Rectal smooth muscle tissue (tissue), 1 donor: ENCODE measurements at regions not wholly inside any gene's neighbourhood (a gene's known extent, or its start where the extent isn't known, plus 50 kb on each side); places are given as distances from the start of the nearest gene placed in this dataset.

Source experiments
- H3K27ac ChIP-seq: one replicate; pipeline ENCODE4 v1.7.0; 2013; ENCODE audit warnings: low read depth, low read length, inconsistent platforms
- H3K27me3 ChIP-seq: one replicate; pipeline ENCODE4 v1.7.0; 2013; ENCODE audit warnings: low read length; ENCODE audit not compliant: control insufficient read depth, insufficient read depth
- H3K36me3 ChIP-seq: one replicate; pipeline ENCODE4 v1.7.0; 2013; ENCODE audit warnings: low read length; ENCODE audit not compliant: control insufficient read depth, insufficient read depth
- H3K4me1 ChIP-seq: one replicate; pipeline ENCODE4 v1.7.0; 2013; ENCODE audit warnings: low read length; ENCODE audit not compliant: control insufficient read depth, insufficient read depth
- H3K4me3 ChIP-seq: one replicate; pipeline ENCODE4 v1.7.0; 2013; ENCODE audit warnings: low read length
- H3K9ac ChIP-seq: one replicate; pipeline ENCODE4 v1.7.0; 2013; ENCODE audit warnings: low read length

DNA sequence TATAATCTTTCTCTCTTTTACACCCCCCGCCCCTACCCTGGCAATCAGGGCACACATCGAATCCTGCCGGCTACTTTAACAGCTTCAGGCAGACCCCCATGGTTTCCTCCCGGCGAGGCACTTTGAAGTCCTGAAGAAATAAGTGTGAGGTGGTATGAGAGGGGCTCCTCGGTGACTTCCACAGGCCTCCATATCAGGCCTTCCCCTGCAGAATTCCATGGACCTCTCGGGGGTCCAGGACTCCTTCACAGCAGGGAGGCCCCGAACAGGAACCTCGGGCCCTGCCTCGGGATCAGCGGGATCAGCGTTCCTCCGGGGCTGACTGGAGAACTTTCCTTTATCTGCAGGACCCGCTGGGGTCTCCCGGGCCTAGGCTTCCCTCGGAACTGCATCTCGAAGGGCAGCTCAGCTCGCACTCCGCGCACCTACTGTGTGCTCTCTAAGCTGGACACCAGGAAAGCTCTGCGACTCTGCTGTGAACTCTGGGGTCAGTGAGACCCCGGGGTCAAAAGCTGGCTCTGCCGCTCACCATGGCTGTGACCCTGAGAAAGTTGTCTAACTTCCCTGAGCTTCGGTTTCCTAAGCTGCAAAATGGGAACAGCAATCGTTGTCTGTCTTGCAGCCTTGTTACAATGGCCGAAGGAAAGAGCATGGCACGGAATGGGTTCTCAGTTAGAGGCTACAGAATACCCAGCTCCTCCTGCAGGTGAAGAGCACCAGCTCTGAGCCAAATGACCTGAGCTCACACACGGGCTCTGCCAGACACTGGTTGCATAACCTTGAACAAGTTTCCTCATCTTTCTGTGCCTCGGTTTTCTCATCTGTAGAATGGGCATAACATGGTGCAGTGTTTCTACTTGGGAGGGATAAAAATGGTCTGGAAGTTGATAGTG is 97.4 kb upstream of the ID2 start:
- Histone ChIP-seq H3K36me3 (no peaks in the 10 kb centered on the region), H3K4me1 (no peaks in the 10 kb centered on the region), H3K4me3 (peak overlapping the region; percentile 57), H3K27me3 (no peaks in the 10 kb centered on the region), H3K9ac (no peak overlapping the region), H3K27ac (peak overlapping the region; percentile 30)

DNA sequence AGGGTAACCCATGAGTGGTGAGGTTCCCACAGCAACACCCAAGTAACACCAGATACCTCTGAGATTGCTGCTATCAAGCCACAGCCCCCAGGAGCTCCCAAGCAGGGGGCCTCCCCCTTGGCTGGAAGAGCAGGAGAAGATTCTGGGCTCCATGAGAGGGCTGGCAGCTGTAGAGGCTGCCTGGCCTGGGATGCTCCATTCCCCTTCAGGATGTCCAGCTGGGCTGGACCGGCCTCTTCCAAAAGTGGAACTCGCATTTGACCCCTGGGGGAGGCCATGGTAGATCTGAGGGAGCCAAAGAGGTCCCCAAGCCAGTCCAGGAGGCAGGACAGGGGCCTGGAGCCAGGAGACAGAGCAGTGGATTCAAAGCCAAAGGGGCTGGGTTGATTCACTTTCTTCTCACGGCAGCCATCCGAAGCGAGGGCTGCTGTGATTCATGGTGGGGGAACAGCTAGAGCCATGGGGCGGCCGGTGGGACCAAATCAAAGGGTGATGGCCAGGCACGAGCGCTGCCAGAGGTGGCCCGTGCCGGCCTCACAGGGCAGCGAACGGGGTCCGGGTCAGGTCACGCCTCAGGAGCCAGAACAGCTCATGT is 95.3 kb upstream of the ID2 start:
- no peaks in the 10 kb centered on the region for H3K4me1 ChIP-seq
- no peak overlapping the region for H3K9ac ChIP-seq
- H3K4me3 ChIP-seq, result no peak overlapping the region
- H3K36me3 ChIP-seq, result no peaks in the 10 kb centered on the region
- no peak overlapping the region for H3K27ac ChIP-seq
- H3K27me3 ChIP-seq, result no peaks in the 10 kb centered on the region

DNA sequence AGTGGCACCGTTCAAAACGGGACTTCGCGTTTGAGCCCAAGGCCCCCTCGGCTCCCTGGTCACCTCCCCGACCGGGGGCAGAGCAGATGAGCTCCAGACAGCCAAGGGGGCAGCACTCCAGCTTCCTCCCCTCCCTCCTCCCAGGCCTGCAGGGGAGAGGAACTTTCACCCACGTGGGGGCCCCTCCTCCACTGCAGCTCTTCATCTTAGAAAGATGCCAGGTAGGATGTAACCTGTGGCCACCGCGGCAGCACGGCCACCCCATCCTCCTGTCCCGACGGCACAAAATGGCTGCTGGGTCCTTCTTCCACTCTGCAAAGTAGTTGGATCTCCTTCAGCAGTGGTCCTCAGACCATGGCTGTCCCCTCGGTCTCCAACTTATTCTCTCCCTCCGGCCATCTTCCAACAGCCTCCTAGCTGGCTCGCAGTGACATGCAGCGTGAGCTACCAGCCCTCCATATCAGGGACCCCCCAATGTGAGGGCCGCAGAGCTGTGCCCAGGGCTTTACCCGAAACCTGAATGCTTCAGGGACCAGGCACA is 94.5 kb upstream of the ID2 start:
- no peak overlapping the region for H3K27ac ChIP-seq
- H3K4me3 ChIP-seq, result no peak overlapping the region
- no peaks in the 10 kb centered on the region for H3K27me3 ChIP-seq
- H3K36me3 ChIP-seq, result no peaks in the 10 kb centered on the region
- H3K4me1 ChIP-seq, result no peaks in the 10 kb centered on the region
- no peak overlapping the region for H3K9ac ChIP-seq

DNA sequence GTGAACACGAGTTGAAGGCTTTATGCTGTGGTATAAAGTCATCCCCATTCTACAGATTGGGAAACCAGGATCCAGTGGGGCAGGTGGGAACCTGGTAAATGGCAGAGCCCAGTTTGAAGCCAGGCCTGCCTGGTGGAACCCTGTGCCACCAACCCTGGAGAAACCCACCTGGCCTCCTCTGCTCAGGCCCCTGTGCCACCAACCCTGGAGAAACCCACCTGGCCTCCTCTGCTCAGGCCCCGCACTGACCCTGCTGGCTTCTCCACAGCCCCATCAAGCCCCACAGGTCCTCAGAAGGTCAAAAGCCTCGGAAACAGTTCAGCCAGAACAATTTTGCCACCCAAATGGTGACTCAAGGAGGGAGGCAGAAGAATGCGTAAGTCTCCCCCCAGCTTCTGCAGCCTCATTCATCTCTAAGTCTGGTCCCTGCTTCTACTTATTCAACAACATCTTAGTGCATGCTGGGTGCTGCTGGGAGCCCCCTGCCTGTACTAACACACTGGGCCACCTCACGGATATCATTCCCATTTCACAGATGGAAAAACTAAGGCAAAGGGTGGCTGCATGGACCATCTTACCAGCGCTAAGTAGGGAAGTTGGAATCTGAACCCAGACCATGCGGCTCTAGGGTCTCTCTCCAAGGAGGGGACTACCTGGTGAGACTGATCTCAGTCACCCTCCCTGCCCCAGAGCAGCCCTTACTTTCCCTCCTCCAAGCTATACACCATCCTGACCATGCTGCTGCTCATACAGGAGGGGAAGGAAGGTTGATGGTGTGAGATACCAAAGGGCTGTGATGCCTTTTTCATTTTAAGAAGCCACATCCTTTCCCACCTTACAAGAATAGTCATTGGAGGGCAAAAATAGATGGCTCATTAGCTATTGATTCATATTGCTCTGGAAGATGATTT is 93.7 kb upstream of the ID2 start:
- H3K27me3 ChIP-seq, result no peaks in the 10 kb centered on the region
- H3K27ac ChIP-seq, result no peak overlapping the region
- H3K4me1 ChIP-seq, result no peaks in the 10 kb centered on the region
- no peak overlapping the region for H3K9ac ChIP-seq
- no peaks in the 10 kb centered on the region for H3K36me3 ChIP-seq
- H3K4me3 ChIP-seq, result no peak overlapping the region

DNA sequence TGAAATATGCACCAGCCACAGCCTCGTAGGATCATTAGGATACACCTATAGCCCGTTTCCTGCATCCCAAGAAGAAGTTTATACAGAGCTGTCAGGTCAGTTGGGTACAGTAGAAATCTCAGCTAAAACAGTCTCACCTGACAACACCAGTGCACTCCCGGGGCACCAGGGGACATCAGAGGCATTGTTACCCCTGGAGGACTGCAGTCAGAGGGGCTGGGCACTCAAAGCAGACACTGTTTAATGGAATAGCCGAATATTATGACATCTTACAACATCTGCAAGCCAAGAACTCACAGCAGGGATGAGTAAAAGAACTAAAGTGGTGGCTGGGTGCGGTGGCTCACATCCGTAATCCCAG is 93.0 kb upstream of the ID2 start:
- no peaks in the 10 kb centered on the region for H3K27me3 ChIP-seq
- H3K9ac ChIP-seq, result no peak overlapping the region
- H3K27ac ChIP-seq, result no peak overlapping the region
- H3K36me3 ChIP-seq, result no peaks in the 10 kb centered on the region
- no peak overlapping the region for H3K4me3 ChIP-seq
- no peaks in the 10 kb centered on the region for H3K4me1 ChIP-seq

DNA sequence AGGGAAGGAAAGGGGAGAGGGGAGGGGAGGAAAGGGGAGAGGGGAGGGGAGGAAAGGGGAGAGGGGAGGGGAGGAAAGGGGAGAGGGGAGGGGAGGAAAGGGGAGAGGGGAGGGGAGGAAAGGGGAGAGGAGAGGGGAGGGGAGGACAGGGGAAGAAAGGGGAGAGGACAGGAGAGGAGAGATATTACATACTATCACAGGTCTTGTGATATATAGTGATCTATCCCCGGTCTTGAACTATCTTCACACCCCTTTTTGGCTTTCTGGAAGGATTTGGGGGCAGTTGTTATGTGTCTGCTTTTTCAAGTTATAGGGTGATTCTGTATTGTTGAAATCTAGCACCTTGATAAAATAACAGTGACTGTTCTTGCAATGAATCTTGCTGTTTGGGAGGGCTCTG is 92.1 kb upstream of the ID2 start:
- Histone ChIP-seq H3K27me3 (no peaks in the 10 kb centered on the region), H3K4me3 (no peak overlapping the region), H3K4me1 (no peaks in the 10 kb centered on the region), H3K27ac (no peak overlapping the region), H3K36me3 (no peaks in the 10 kb centered on the region), H3K9ac (no peak overlapping the region)

DNA sequence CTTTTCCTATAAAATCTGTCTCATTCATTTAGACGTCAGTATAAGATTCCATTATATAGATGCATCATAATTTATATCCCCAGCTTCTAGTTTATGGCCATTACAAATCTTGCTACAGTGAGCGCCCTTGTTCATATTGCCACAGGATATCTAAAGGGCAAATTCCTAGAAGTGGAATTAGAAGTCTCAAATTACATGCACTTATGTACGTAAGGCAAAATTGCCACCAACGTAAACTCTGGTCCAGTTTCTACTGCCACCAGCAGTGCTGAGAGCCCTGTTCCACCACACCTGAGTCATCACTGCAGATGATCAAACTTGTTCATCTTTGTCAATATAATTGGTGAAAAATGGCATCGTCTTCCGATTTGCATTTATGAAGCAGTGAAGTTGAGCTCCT is 90.9 kb upstream of the ID2 start:
- Histone ChIP-seq H3K9ac (no peak overlapping the region), H3K4me1 (no peaks in the 10 kb centered on the region), H3K27ac (no peak overlapping the region), H3K27me3 (no peaks in the 10 kb centered on the region), H3K4me3 (no peak overlapping the region), H3K36me3 (no peaks in the 10 kb centered on the region)

DNA sequence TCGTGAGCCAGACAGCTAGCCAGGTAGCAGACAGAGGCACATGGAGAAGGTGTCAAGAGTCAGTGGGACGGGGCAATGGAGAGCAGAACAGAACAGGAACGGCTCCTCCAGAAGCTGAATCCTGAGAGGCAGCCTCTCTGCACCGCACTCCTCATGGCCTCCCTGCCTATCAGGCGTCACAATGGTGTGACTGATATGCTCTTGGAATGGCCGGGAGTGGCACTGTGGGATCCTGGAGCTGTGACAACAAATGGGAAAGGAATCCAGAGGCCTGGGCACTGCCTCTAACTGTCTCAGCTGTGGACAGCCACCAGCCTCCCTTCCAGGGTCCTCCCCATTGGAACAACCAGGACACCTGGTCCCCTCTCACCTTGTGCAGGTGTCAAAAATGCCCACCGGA is 89.1 kb upstream of the ID2 start:
- Histone ChIP-seq H3K4me1 (no peaks in the 10 kb centered on the region), H3K27ac (no peak overlapping the region), H3K27me3 (no peaks in the 10 kb centered on the region), H3K36me3 (no peaks in the 10 kb centered on the region), H3K4me3 (no peak overlapping the region), H3K9ac (no peak overlapping the region)

DNA sequence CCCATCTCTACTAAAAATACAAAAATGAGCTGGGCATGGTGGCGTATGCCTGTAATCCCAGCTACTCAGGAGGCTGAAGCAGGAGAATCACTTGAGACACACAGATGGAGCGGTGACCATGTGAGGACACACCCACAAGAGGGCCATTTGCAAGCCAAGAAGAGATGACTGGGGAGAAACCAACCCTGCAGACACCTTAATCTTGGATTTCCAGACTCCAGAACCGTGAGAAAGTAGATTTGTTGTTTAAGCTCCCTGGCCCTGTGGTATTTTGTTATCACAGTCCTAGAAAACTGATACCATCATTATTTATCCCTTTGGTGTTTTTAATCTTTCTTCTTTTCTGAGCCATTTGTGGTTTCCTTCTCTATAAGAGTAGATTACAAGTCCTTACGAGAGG is 88.6 kb upstream of the ID2 start:
- Histone ChIP-seq H3K36me3 (no peaks in the 10 kb centered on the region), H3K9ac (no peak overlapping the region), H3K27ac (no peak overlapping the region), H3K4me3 (no peak overlapping the region), H3K4me1 (no peaks in the 10 kb centered on the region), H3K27me3 (no peaks in the 10 kb centered on the region)

DNA sequence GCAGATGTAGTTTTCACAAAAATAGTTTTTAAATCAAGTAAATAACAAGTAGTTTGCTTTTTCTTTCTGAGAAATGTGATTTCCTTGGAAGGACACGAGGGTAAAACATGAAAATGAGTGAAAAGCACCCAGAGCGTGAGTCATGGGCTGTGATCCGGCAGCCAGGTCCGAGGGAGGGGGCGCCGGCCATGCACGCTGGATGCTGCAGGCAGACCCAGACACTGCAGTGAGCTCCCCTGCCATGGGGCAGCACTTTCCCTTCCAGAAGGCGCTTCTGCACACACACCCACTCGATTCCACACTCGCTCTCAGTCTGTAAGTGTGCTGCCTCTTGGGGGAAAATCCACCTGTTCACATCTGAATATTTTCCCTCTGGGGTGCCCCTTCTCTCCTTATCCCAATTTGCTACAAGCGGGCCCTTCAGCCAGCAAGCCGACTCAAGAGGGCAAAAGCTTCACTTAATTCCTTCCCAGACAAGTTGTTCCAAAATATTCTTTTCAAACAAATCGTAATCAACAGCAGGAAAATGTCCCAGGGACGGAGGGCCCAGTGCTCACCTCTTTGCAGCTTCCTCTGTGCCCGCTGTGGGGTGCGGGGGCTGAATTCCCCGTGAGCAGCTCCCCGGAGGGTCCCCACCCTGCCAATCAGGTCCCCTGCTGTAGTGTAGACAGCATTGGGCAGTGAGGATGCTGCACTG is 87.0 kb upstream of the ID2 start:
- no peak overlapping the region for H3K9ac ChIP-seq
- H3K36me3 ChIP-seq, result no peaks in the 10 kb centered on the region
- no peaks in the 10 kb centered on the region for H3K27me3 ChIP-seq
- no peak overlapping the region for H3K4me3 ChIP-seq
- H3K27ac ChIP-seq, result no peak overlapping the region
- H3K4me1 ChIP-seq, result no peaks in the 10 kb centered on the region

DNA sequence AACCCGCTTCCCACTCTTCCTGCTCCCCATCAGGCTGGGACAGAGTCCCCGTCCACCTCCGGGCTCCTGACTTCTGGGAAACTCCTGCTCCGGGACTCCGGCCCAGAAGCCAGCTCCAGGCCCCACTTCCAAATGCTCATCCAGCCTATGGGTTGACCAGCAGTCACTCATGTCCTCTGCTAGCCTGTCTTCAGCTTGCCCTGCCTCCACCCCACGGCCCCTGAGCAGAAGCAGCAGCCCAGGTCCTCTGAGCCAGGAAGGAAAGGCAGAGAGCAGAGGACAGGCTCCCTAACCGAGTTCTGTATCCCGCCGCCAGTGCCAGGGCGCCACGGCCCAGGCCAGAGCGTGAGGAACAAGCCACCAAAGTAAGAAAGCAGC is 86.4 kb upstream of the ID2 start:
- Histone ChIP-seq H3K27me3 (no peaks in the 10 kb centered on the region), H3K4me3 (no peak overlapping the region), H3K27ac (no peak overlapping the region), H3K36me3 (no peaks in the 10 kb centered on the region), H3K9ac (no peak overlapping the region), H3K4me1 (no peaks in the 10 kb centered on the region)
